ENCODE measurements at regions not wholly inside any gene's neighbourhood (a gene's known extent, or its start where the extent isn't known, plus 50 kb on each side); places are given as distances from the start of the nearest gene placed in this dataset.

DNA sequence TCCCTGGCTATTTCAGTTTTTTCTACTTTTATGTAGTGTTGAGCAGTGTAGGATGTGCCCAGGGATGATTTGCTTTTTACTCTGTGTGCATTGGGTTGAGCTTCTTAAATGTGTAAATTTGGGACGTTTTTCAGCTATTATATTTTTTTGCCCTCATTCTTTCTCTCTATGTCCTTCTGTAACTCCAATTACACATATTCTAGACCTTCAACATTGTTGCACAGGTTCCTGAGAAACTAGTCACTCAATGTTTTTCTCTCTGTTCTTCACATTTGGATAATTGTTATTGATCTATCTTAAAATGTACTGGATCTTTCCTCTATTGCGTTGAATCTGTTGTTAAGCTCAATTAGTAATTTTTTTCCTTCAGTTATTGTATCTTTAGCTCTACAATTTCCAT is 162.7 kb upstream of the TCF21 start:
- TF ChIP-seq CTCF (IDR thresholded peaks at IDR 0.05; ENCODE audit: insufficient read depth, low read depth, low read length) (no peak), EZH2 (IDR thresholded peaks at IDR 0.05; ENCODE audit: insufficient read depth, low read length) (no peak)
